IMR-90 (cell line): ENCODE measurements at regions not wholly inside any gene's neighbourhood (a gene's known extent, or its start where the extent isn't known, plus 50 kb on each side); places are given as distances from the start of the nearest gene placed in this dataset.

Source experiments
- BHLHE40 ChIP-seq: fragments of 150-350 bp; IDR thresholded peaks from 2 replicates; pipeline ENCODE4 v1.6.1; 2016; ENCODE audit warnings: mild to moderate bottlenecking, low read depth, low read length
- CEBPB ChIP-seq: IDR thresholded peaks from 2 replicates; pipeline ENCODE4 v1.6.1; 2012; ENCODE audit warnings: low read depth, low read length, improper control_type of control experiment
- MAFK ChIP-seq: IDR thresholded peaks from 2 replicates; pipeline ENCODE4 v1.6.1; 2012; ENCODE audit warnings: low read depth, low read length, improper control_type of control experiment
- MAZ ChIP-seq: IDR thresholded peaks from 2 replicates; pipeline ENCODE4 v1.6.1; 2012; ENCODE audit warnings: low read depth, mild to moderate bottlenecking, low read length, improper control_type of control experiment, moderate library complexity, borderline replicate concordance
- MXI1 ChIP-seq: IDR thresholded peaks from 2 replicates; pipeline ENCODE4 v1.6.1; 2012; ENCODE audit warnings: low read depth, mild to moderate bottlenecking, low read length, moderate library complexity, borderline replicate concordance
- NFE2L2 ChIP-seq: fragments of 150-350 bp; IDR thresholded peaks from 2 replicates; pipeline ENCODE4 v1.6.1; 2016; ENCODE audit warnings: low read depth, mild to moderate bottlenecking, low read length
- POLR2A ChIP-seq: IDR thresholded peaks from 2 replicates; pipeline ENCODE4 v1.6.1; 2012; ENCODE audit warnings: mild to moderate bottlenecking, low read depth, low read length
- RAD21 ChIP-seq: IDR thresholded peaks from 2 replicates; pipeline ENCODE4 v1.6.1; 2012; ENCODE audit warnings: low read length, improper control_type of control experiment
- RCOR1 ChIP-seq: IDR thresholded peaks from 2 replicates; pipeline ENCODE4 v1.6.1; 2012; ENCODE audit warnings: mild to moderate bottlenecking, low read length, improper control_type of control experiment; ENCODE audit not compliant: insufficient replicate concordance
- RFX5 ChIP-seq: IDR thresholded peaks from 2 replicates; pipeline ENCODE4 v1.8.0; 2012; ENCODE audit warnings: low read depth, mild to moderate bottlenecking, low read length, moderate library complexity
- TF ChIP-seq, protein P1 (sequence below): conservative IDR thresholded peaks from 2 replicates; pipeline ENCODE4 v1.5.1; 2012; ENCODE audit warnings: mild to moderate bottlenecking, low read depth, low read length, improper control_type of control experiment
- TF ChIP-seq, protein P2 (sequence below): fragments of 150-350 bp; IDR thresholded peaks from 2 replicates; pipeline ENCODE4 v1.6.1; 2016; ENCODE audit warnings: low read depth, mild to moderate bottlenecking, low read length, moderate library complexity, borderline replicate concordance
- TF ChIP-seq, protein P3 (sequence below): fragments of 150-350 bp; IDR thresholded peaks from 2 replicates; pipeline ENCODE4 v1.6.1; 2017; ENCODE audit warnings: mild to moderate bottlenecking, antibody characterized with exemption, low read length, low read depth

DNA sequence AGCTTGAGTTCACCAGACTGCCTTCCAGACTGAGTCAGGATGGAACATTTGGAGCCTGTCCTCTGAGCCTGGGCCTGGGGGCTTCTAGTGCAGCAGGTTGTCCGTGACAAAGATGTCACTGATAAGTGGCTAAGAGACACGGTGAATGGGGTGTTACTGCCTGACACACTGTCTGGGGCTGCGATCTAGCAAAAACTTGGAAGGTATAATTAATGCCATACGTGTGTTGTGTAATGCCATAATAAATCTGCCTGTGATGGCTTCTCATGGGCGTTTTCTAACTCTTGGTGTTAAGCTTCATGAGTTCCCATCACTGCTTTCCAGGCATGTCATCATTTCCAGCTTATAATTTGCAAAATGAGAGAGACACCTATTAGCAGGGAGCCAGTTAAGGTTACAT is 215.4 kb downstream of the UTP18 start:
- TF ChIP-seq MAFK (no peak), POLR2A (no peak), MAZ (no peak), RFX5 (no peak), RAD21 (no peak), RCOR1 (no peak), BHLHE40 (no peak), CEBPB (no peak), NFE2L2 (no peak), MXI1 (no peak)
- TF ChIP-seq, protein P1, sequence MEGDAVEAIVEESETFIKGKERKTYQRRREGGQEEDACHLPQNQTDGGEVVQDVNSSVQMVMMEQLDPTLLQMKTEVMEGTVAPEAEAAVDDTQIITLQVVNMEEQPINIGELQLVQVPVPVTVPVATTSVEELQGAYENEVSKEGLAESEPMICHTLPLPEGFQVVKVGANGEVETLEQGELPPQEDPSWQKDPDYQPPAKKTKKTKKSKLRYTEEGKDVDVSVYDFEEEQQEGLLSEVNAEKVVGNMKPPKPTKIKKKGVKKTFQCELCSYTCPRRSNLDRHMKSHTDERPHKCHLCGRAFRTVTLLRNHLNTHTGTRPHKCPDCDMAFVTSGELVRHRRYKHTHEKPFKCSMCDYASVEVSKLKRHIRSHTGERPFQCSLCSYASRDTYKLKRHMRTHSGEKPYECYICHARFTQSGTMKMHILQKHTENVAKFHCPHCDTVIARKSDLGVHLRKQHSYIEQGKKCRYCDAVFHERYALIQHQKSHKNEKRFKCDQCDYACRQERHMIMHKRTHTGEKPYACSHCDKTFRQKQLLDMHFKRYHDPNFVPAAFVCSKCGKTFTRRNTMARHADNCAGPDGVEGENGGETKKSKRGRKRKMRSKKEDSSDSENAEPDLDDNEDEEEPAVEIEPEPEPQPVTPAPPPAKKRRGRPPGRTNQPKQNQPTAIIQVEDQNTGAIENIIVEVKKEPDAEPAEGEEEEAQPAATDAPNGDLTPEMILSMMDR, result no peak
- TF ChIP-seq, protein P2, sequence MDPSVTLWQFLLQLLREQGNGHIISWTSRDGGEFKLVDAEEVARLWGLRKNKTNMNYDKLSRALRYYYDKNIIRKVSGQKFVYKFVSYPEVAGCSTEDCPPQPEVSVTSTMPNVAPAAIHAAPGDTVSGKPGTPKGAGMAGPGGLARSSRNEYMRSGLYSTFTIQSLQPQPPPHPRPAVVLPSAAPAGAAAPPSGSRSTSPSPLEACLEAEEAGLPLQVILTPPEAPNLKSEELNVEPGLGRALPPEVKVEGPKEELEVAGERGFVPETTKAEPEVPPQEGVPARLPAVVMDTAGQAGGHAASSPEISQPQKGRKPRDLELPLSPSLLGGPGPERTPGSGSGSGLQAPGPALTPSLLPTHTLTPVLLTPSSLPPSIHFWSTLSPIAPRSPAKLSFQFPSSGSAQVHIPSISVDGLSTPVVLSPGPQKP, result no peak
- TF ChIP-seq, protein P3, sequence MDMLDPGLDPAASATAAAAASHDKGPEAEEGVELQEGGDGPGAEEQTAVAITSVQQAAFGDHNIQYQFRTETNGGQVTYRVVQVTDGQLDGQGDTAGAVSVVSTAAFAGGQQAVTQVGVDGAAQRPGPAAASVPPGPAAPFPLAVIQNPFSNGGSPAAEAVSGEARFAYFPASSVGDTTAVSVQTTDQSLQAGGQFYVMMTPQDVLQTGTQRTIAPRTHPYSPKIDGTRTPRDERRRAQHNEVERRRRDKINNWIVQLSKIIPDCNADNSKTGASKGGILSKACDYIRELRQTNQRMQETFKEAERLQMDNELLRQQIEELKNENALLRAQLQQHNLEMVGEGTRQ, result no peak
